GM12875 (cell line): ENCODE measurements at regions not wholly inside any gene's neighbourhood (a gene's known extent, or its start where the extent isn't known, plus 50 kb on each side); places are given as distances from the start of the nearest gene placed in this dataset.
"Not testable (repeated sequence)": the region's sequence is repeated elsewhere in the genome, so short reads cannot be mapped to it uniquely, and the experiment has no call there.

Source experiments
- H3K4me3 ChIP-seq: one replicate; pipeline ENCODE4 v1.5.1; 2011; ENCODE audit warnings: low read depth, low read length, control low read depth
- TF ChIP-seq, protein P1 (sequence below): IDR thresholded peaks from 2 replicates; pipeline ENCODE4 v1.5.1; 2011; ENCODE audit warnings: low read depth, mild to moderate bottlenecking, control low read depth, inconsistent platforms, low read length, moderate library complexity, borderline replicate concordance; ENCODE audit not compliant: insufficient read depth

GRCh38 chr10:3325954-3326750, 153.6 kb upstream of the PITRM1 start:
- TF ChIP-seq, protein P1, sequence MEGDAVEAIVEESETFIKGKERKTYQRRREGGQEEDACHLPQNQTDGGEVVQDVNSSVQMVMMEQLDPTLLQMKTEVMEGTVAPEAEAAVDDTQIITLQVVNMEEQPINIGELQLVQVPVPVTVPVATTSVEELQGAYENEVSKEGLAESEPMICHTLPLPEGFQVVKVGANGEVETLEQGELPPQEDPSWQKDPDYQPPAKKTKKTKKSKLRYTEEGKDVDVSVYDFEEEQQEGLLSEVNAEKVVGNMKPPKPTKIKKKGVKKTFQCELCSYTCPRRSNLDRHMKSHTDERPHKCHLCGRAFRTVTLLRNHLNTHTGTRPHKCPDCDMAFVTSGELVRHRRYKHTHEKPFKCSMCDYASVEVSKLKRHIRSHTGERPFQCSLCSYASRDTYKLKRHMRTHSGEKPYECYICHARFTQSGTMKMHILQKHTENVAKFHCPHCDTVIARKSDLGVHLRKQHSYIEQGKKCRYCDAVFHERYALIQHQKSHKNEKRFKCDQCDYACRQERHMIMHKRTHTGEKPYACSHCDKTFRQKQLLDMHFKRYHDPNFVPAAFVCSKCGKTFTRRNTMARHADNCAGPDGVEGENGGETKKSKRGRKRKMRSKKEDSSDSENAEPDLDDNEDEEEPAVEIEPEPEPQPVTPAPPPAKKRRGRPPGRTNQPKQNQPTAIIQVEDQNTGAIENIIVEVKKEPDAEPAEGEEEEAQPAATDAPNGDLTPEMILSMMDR = no peak
- no peak overlapping the region for H3K4me3 ChIP-seq

GRCh38 chr10:3324612-3325038, 152.0 kb upstream of the PITRM1 start:
- H3K4me3 ChIP-seq = no peak overlapping the region
- TF ChIP-seq, protein P1 = no peak

GRCh38 chr10:3323865-3324498, 151.4 kb upstream of the PITRM1 start:
- H3K4me3 ChIP-seq = no peak overlapping the region
- TF ChIP-seq, protein P1 = no peak

DNA sequence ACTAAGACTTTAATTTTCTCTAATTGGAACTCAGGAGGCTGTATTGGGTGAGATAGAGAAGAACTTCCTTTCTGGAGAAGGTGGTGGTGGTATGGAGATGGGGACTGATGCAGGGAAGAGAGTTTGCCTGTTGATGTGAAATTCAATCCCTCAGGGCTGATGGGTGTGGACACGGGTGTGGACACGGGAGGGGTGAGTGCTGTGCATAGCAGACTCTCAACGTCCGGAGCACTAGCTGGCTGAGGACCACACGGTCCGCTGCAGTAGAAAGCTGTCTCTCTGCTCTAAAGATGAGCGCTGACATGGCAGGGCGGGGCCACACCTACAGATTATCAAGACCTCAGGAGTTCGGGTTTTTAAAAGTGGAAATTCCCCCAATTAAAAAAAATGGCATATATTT, 148.5 kb upstream of the PITRM1 start:
- TF ChIP-seq, protein P1 = no peak

GRCh38 chr10:3319811-3320226, 147.2 kb upstream of the PITRM1 start:
- TF ChIP-seq, protein P1 = no peak
- no peak overlapping the region for H3K4me3 ChIP-seq

More for the DNA sequence above, 148.5 kb upstream of the PITRM1 start:
- no peak overlapping the region for H3K4me3 ChIP-seq

GRCh38 chr10:3318480-3318807, 145.9 kb upstream of the PITRM1 start:
- not testable (repeated sequence) for H3K4me3 ChIP-seq

DNA sequence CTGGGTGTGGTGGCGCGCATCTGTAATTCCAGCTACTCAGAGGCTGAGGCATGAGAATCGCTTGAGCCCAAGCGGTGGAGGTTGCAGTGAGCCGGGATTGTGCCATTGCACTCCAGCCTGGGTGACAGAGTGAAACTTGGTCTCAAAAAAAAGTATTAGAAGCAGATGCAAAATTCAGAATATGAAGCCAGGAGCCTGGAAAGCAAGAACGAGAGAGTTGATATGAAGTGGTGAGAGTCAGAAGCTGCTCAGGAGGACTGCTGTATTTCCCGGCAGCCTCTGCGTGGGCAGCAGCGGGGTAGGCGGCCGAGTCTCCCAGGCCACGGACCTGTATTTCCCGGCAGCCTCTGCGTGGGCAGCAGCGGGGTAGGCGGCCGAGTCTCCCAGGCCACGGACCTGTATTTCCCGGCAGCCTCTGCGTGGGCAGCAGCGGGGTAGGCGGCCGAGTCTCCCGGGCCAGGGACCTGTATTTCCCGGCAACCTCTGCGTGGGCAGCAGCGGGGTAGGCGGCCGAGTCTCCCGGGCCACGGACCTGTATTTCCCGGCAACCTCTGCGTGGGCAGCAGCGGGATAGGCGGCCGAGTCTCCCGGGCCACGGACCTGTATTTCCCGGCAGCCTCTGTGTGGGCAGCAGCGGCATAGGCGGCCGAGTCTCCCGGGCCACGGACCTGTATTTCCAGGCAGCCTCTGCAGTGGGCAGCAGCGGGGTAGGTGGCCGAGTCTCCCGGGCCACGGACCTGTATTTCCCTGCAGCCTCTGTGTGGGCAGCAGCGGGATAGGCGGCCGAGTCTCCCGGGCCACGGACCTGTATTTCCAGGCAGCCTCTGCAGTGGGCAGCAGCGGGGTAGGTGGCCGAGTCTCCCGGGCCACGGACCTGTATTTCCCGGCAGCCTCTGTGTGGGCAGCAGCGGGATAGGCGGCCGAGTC, 145.2 kb upstream of the PITRM1 start:
- not testable (repeated sequence) for H3K4me3 ChIP-seq

- not testable (repeated sequence) for H3K4me3 ChIP-seq
Observed at GRCh38 chr10:3314445-3315085, 142.0 kb upstream of the PITRM1 start.

DNA sequence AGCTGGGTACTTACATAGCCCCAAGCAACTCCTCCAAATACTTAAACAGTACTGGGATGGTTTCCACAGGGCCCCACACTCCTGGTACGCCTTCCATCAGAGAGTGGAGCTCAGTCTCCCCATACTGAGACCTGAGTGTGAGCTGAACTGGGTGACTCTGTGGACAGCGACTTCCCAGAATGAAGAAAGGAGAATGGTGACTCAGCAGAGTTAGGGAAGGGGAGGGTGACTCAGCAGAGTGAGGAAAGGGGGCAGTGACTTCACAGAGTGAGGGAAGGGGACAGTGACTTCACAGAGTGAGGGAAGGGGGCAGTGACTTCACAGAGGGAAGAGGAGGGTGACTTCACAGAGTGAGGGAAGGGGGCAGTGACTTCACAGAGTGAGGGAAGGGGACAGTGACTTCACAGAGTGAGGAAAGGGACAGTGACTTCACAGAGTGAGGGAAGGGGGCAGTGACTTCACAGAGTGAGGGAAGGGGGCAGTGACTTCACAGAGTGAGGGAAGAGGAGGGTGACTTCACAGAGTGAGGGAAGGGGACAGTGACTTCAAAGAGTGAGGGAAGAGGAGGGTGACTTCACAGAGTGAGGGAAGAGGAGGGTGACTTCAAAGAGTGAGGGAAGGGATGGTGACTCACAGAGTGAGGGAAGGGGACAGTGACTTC, 141.3 kb upstream of the PITRM1 start:
- not testable (repeated sequence) for H3K4me3 ChIP-seq
